Testis (tissue), 2 donors: ENCODE measurements at regions not wholly inside any gene's neighbourhood (a gene's known extent, or its start where the extent isn't known, plus 50 kb on each side); places are given as distances from the start of the nearest gene placed in this dataset.

Source experiments
- DNase-seq: peaks from one replicate; pipeline ENCODE4 v3.0.0-alpha.2; 2019
- H3K27ac ChIP-seq, 2 donors: fragments of 200-600 bp; sonication (generic); one replicate each; pipeline ENCODE4 v1.5.1; 2019
- H3K27me3 ChIP-seq: fragments of 200-600 bp; sonication (generic); one replicate; pipeline ENCODE4 v1.5.1; 2019
- H3K36me3 ChIP-seq: fragments of 200-600 bp; sonication (generic); one replicate; pipeline ENCODE4 v1.5.1; 2017; ENCODE audit warnings: low read depth; ENCODE audit errors: missing control alignments
- H3K4me1 ChIP-seq: fragments of 200-600 bp; sonication (generic); one replicate; pipeline ENCODE4 v1.5.1; 2019
- H3K4me3 ChIP-seq, 2 donors: fragments of 200-600 bp; sonication (generic); one replicate each; pipeline ENCODE4 v1.5.1; 2017 to 2019
- H3K9me3 ChIP-seq: fragments of 200-600 bp; sonication (generic); one replicate; pipeline ENCODE4 v1.5.1; 2017
- CTCF ChIP-seq, 3 experiments: fragments of 450-650 bp in 2 of 3; fragments of 200-600 bp in 1 of 3; sonication (generic) in 1 of 3; IDR thresholded peaks; one replicate each; pipeline ENCODE4 v1.5.1; 2016 to 2019; ENCODE audit warnings: antibody characterized with exemption in 3 of 3, mild to moderate bottlenecking in 2 of 3, moderate library complexity in 1 of 3
- POLR2A ChIP-seq: fragments of 450-650 bp; IDR thresholded peaks from one replicate; pipeline ENCODE4 v1.6.1; 2017; ENCODE audit warnings: antibody characterized with exemption, mild to moderate bottlenecking, moderate library complexity
- WGBS, 2 donors: methylation state at CpG; one replicate each; pipeline ENCODE4 v1.1.5; 2018; 5-methylcytosine and 5-hydroxymethylcytosine counted together
- intact Hi-C: fragments of 100-400 bp; cut with DNase I; formaldehyde crosslinking; loops from one replicate; pipeline ENCODE4 v1.15.1; 2023; ENCODE audit warnings: low total_unique reads

DNA sequence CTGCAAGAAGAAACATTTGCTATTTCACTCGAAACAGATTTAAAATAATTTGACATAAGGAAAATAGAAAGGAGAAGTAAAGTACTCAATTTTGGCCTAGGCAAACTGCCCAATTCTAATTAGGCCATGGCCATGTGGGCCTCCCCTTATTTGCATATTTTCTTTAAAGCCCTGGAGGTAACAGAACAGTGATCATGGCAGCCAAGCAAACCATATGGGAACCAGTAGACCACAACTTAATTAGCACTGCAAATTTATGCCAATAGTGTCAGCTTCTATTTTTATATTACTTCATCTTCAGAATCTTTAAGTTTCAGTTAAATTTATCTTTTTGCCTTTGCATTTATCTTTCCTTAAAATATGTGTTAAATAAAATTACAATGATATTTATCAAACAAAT, 63.3 kb upstream of the THSD7A start:
- Histone ChIP-seq H3K36me3 (no peaks in the 10 kb centered on the region), H3K9me3 (no peaks in the 10 kb centered on the region), H3K27ac (no peak overlapping the region), H3K4me3 (no peak overlapping the region), H3K27me3 (no peaks in the 10 kb centered on the region), H3K4me1 (no peaks in the 10 kb centered on the region)
- TF ChIP-seq CTCF (IDR thresholded peaks at IDR 0.05) (no peak), POLR2A (no peak)
- WGBS, 2 donors: 55 to 71% methylated on average over 1 of the region's 1 CpG
- DNase-seq: no peak
- intact Hi-C loops: no loop called here

DNA sequence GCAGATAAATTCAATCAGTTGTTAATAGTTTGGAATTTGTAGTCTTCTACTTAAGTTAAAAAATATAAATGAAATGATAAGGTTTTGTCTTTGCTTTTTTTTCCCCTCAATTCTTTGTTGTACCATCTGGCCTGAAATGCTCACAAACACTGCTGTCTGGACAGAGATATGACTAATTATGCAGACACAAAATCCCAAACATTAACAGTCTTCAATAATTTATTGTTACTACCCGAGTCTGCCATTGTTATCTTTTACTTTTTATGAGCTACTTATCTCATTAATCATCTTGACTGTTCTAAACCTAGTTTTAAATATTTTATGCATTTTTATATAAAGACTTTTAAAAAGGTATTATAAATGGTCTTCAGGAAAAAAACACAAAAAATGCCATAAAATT, 64.7 kb upstream of the THSD7A start:
- Histone ChIP-seq H3K36me3 (no peaks in the 10 kb centered on the region), H3K4me3 (no peak overlapping the region), H3K27me3 (no peaks in the 10 kb centered on the region), H3K27ac (no peak overlapping the region), H3K4me1 (no peaks in the 10 kb centered on the region), H3K9me3 (no peaks in the 10 kb centered on the region)
- intact Hi-C loops: no loop called here
- 38 to 56% methylated on average over 1 of the region's 1 CpG for WGBS, 2 donors
- no peak for TF ChIP-seq POLR2A
- no peak for TF ChIP-seq CTCF (IDR thresholded peaks at IDR 0.05)
- no peak for DNase-seq

DNA sequence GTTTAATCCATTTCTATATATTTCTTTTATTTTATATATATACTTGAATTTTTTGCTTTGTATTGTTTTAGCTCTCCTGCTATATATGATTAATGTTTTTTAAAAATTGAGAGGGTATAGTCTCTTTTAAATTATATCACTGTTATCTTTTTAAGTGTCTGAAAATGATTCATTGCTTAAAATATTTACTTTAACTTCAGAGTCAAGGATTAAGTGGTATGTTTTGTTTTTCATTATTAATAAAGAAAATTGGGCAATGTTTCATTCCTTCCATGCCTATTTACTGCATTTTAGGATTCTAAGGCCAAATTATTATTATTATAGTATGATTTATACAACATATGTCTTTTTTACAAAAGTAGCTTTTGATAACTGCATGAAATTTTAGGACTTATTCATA, 67.2 kb upstream of the THSD7A start:
- Histone ChIP-seq H3K36me3 (no peaks in the 10 kb centered on the region), H3K27ac (no peak overlapping the region), H3K27me3 (no peaks in the 10 kb centered on the region), H3K4me3 (no peak overlapping the region), H3K9me3 (no peaks in the 10 kb centered on the region), H3K4me1 (no peaks in the 10 kb centered on the region)
- no peak for DNase-seq
- TF ChIP-seq CTCF (IDR thresholded peaks at IDR 0.05): no peak
- intact Hi-C loops: no loop called here

DNA sequence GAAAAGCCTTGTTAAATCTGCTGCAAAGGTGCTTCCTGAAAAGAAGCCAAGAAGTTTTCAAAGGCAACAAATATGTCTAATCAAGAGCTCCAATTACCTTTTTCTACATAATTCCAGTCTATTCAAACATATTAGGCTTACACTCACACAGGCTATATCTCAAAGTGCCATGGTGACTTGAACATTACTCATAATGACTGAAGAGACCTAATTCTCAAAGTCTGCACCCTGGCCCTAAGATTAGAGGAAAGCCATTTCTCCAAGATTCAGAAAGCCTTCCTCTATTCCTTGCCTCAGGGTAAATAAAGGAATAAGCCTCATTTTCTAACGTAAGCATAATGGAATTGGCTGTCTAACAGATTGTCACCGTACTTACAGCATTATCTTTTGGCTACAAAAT, 78.3 kb upstream of the THSD7A start:
- no peaks in the 10 kb centered on the region for H3K4me1 ChIP-seq
- no peaks in the 10 kb centered on the region for H3K27me3 ChIP-seq
- H3K36me3 ChIP-seq: no peaks in the 10 kb centered on the region
- intact Hi-C loops: no loop called here
- no peak overlapping the region for H3K27ac ChIP-seq
- no peaks in the 10 kb centered on the region for H3K9me3 ChIP-seq
- WGBS, 2 donors: 84 to 89% methylated on average over 2 of the region's 2 CpGs
- no peak for DNase-seq
- H3K4me3 ChIP-seq: no peak overlapping the region
- TF ChIP-seq CTCF (IDR thresholded peaks at IDR 0.05) (no peak), POLR2A (no peak)

- WGBS, 2 donors: 36 to 44% methylated on average over 3 of the region's 3 CpGs
- Histone ChIP-seq H3K9me3 (no peaks in the 10 kb centered on the region), H3K36me3 (no peaks in the 10 kb centered on the region), H3K27me3 (no peaks in the 10 kb centered on the region), H3K27ac (no peak overlapping the region), H3K4me1 (no peaks in the 10 kb centered on the region), H3K4me3 (no peak overlapping the region)
- intact Hi-C loops: no loop called here
- DNase-seq: no peak
- no peak for TF ChIP-seq CTCF (IDR thresholded peaks at IDR 0.05)
Observed at GRCh38 chr7:11911900-11912299, 79.9 kb upstream of the THSD7A start.
